GM18505 (cell line): ENCODE measurements at regions not wholly inside any gene's neighbourhood (a gene's known extent, or its start where the extent isn't known, plus 50 kb on each side); places are given as distances from the start of the nearest gene placed in this dataset.
"Not testable (repeated sequence)": the region's sequence is repeated elsewhere in the genome, so short reads cannot be mapped to it uniquely, and the experiment has no call there.

Experiments used
- ATAC-seq: cut with Tn5 transposase; IDR thresholded peaks from one replicate; pipeline ENCODE4 v1.9.1; 2021; ENCODE audit not compliant: unreplicated experiment
- POLR2A ChIP-seq: IDR thresholded peaks from 4 replicates; pipeline ENCODE4 v1.6.1; 2011; ENCODE audit warnings: borderline replicate concordance; ENCODE audit not compliant: insufficient read depth, insufficient read length; ENCODE audit errors: extremely low read depth

GRCh38 chr1:143784239-143784882 is 187.4 kb downstream of the FAM72C start:
- ATAC-seq = not testable (repeated sequence)

- not testable (repeated sequence) for ATAC-seq
These were observed 193.6 kb downstream of the FAM72C start for GRCh38 chr1:143778178-143778577.

GRCh38 chr1:143764831-143765230 is 207.0 kb downstream of the FAM72C start:
- not testable (repeated sequence) for ATAC-seq

GRCh38 chr1:143760366-143760765 is 211.4 kb downstream of the FAM72C start:
- not testable (repeated sequence) for ATAC-seq

- ATAC-seq = not testable (repeated sequence)
These were observed 215.8 kb downstream of the FAM72C start for GRCh38 chr1:143755961-143756360.

GRCh38 chr1:143748906-143749305 is 222.9 kb downstream of the FAM72C start:
- ATAC-seq = no peak
- TF ChIP-seq POLR2A = no peak

- ATAC-seq = no peak
- TF ChIP-seq POLR2A = no peak
These were observed 235.2 kb downstream of the FAM72C start for GRCh38 chr1:143736562-143736961.

- no peak for TF ChIP-seq POLR2A
- ATAC-seq = no peak
These were observed 235.9 kb downstream of the FAM72C start for GRCh38 chr1:143735764-143736461.

- ATAC-seq = not testable (repeated sequence)
These were observed 237.5 kb downstream of the FAM72C start for GRCh38 chr1:143734261-143734660.

GRCh38 chr1:143730890-143731289 is 240.9 kb downstream of the FAM72C start:
- not testable (repeated sequence) for ATAC-seq

- peak; percentile 63 for ATAC-seq
These were observed 242.2 kb downstream of the FAM72C start for GRCh38 chr1:143729449-143730111.

GRCh38 chr1:143728802-143729448 is 242.9 kb downstream of the FAM72C start:
- peak; percentile 90 for ATAC-seq

GRCh38 chr1:143727263-143727662 is 244.5 kb downstream of the FAM72C start:
- no peak for TF ChIP-seq POLR2A
- ATAC-seq = no peak

GRCh38 chr1:143721024-143721373 is 250.8 kb downstream of the FAM72C start:
- TF ChIP-seq POLR2A = no peak
- ATAC-seq = no peak
